ENCODE measurements at regions not wholly inside any gene's neighbourhood (a gene's known extent, or its start where the extent isn't known, plus 50 kb on each side); places are given as distances from the start of the nearest gene placed in this dataset.

DNA sequence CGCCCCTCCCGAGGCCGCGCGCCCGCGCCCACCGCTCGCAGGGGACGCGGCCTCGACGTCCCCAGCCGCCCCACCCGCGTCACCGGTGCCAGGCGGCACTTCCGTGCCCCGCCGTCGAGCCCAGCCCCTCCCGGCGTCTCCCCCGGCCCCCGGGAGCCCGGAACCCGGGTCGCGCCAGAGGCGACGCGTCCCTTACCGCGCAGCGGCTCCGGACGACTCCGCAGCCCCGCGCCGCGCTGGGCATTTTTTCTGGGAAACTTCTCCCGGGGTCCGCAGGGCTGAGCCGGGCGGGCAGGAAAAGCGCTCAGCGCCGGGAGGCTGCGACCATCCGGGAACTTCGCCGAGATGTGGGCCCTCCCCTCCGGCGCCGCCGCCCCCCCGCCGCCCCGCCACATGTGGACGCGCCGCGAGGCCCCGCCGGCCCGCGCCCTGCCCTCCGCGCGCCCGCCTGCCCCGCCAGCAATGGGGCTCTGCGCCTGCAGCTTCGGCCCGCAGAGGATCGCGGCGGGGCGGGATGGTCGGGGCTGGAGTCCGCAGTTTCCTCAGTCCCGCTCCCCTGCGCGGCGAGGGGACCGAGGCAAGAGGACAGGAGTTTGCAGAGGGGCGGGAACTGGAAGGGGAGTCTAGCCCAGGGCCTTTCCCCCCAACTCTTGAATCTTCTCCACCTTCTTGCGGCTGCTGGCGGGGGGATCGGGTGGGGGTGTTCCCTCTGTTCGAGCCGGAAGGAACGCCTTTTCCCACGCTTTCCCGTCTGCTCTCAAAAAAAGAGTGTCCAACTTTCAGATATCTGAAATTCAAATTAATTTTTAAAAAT is 81.5 kb downstream of the CHRNA1 start:
- Mint-ChIP-seq H3K4me3 (peak overlapping the region; percentile 95), H3K27me3 (ENCODE audit: low read depth in 2 of 2) (no peaks in the 10 kb centered on the region), H3K9me3 (no peaks in the 10 kb centered on the region), H3K27ac (peak overlapping the region; percentile 88), H3K36me3 (no peaks in the 10 kb centered on the region), H3K4me1 (peaks cover 25 to 40% of the 10 kb centered on the region in 2 donors)
- DNase-seq (peak; percentile 63 to 78), ATAC-seq (peak; percentile 78 to 84 (median 80))
- intact Hi-C loops (cut with micrococcal nuclease), result loop anchor here (1.0 to 5.0 kb wide), 3 partner anchors 48 to 104 kb away; no protein-coding TSS in a partner anchor
- H3K27ac ChIP-seq (ENCODE audit: low read length), result peak overlapping the region; percentile 40
- under 1% methylated on average over 97 of the region's 97 CpGs for WGBS (ENCODE audit: insufficient coverage)
- H3K27me3 ChIP-seq (ENCODE audit: control insufficient read depth, insufficient read depth, low read length), result no peaks in the 10 kb centered on the region
- TF ChIP-seq, protein P1, sequence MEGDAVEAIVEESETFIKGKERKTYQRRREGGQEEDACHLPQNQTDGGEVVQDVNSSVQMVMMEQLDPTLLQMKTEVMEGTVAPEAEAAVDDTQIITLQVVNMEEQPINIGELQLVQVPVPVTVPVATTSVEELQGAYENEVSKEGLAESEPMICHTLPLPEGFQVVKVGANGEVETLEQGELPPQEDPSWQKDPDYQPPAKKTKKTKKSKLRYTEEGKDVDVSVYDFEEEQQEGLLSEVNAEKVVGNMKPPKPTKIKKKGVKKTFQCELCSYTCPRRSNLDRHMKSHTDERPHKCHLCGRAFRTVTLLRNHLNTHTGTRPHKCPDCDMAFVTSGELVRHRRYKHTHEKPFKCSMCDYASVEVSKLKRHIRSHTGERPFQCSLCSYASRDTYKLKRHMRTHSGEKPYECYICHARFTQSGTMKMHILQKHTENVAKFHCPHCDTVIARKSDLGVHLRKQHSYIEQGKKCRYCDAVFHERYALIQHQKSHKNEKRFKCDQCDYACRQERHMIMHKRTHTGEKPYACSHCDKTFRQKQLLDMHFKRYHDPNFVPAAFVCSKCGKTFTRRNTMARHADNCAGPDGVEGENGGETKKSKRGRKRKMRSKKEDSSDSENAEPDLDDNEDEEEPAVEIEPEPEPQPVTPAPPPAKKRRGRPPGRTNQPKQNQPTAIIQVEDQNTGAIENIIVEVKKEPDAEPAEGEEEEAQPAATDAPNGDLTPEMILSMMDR (IDR thresholded peaks at IDR 0.05), result no peak
- no peaks in the 10 kb centered on the region for H3K36me3 ChIP-seq (ENCODE audit: control insufficient read depth, insufficient read depth, low read length)
- no peaks in the 10 kb centered on the region for H3K9me3 ChIP-seq (ENCODE audit: control insufficient read depth, insufficient read depth, low read length)
- peak overlapping the region; percentile 75 for H3K4me3 ChIP-seq (ENCODE audit: low read length)
- peaks cover 17% of the 10 kb centered on the region for H3K4me1 ChIP-seq (ENCODE audit: control insufficient read depth, insufficient read depth, low read length)

- peak; percentile 50 to 62 (median 55) for ATAC-seq
- under 1% methylated on average over 48 of the region's 52 CpGs for WGBS (ENCODE audit: insufficient coverage)
- Mint-ChIP-seq H3K9me3 (no peaks in the 10 kb centered on the region), H3K4me3 (peak overlapping the region; percentile 84), H3K4me1 (peaks cover 32 to 46% of the 10 kb centered on the region in 2 donors), H3K27me3 (ENCODE audit: low read depth in 2 of 2) (no peaks in the 10 kb centered on the region), H3K27ac (peak overlapping the region; percentile 37 to 39), H3K36me3 (no peaks in the 10 kb centered on the region)
- DNase-seq, result peak; percentile 31 to 60
- Histone ChIP-seq H3K4me3 (ENCODE audit: low read length) (peak overlapping the region; percentile 75), H3K4me1 (ENCODE audit: control insufficient read depth, insufficient read depth, low read length) (peaks cover 17% of the 10 kb centered on the region), H3K27me3 (ENCODE audit: control insufficient read depth, insufficient read depth, low read length) (no peaks in the 10 kb centered on the region), H3K27ac (ENCODE audit: low read length) (peak overlapping the region; percentile 50), H3K9me3 (ENCODE audit: control insufficient read depth, insufficient read depth, low read length) (no peaks in the 10 kb centered on the region), H3K36me3 (ENCODE audit: control insufficient read depth, insufficient read depth, low read length) (no peaks in the 10 kb centered on the region)
- TF ChIP-seq, protein P1 (IDR thresholded peaks at IDR 0.05), result no peak
- intact Hi-C loops (cut with micrococcal nuclease), result loop anchor here (1.0 to 5.0 kb wide), 3 partner anchors 47 to 104 kb away; no protein-coding TSS in a partner anchor
These were observed 82.2 kb downstream of the CHRNA1 start for GRCh38 chr2:174682007-174682577.

DNA sequence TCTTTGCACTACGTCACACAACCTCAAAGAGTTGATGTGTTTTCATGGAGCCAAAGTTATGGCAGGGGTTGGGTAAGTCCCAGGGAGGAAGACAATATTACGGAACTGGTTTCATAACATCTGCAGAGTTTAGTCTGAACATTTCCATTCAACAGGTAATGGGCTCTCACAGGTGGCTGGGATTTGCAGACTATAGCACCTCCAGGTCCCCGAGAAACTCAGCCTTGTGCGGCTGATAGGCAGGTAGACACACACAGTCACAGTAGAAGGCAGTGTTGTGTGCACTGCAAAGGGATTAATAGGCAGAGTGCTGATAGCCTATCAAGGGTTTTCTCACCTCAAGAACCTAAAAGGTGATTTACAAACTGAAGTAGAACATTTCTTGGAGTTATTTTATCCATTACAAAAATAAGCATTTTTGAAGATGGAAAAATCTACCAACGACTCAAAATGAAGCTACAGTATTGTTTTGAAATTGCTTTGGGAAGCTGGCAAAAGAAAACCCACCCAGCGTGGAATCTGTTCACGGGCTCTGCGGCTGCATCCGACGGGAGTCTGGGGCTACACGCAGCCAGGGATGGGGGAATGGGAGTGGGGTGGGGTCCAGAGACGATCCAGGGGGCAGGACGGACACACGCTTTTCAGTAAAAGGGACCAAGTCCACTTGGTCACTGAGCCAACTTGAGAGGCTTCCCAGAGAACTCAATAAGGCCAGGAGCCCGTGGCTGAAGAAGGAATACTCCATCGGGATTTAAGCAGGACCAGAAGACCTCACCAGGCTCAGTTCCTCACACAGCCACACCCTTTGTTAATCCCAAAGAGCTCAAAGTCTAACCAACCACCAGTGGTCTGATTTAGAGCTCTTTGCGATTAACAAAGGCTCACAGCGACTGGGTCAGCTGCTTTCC is 82.9 kb downstream of the CHRNA1 start:
- intact Hi-C loops (cut with micrococcal nuclease), result loop anchor here (1.0 to 5.0 kb wide), 3 partner anchors 47 to 103 kb away; no protein-coding TSS in a partner anchor
- Histone ChIP-seq H3K4me1 (ENCODE audit: control insufficient read depth, insufficient read depth, low read length) (peaks cover 17% of the 10 kb centered on the region), H3K36me3 (ENCODE audit: control insufficient read depth, insufficient read depth, low read length) (no peaks in the 10 kb centered on the region), H3K4me3 (ENCODE audit: low read length) (peak overlapping the region; percentile 75), H3K9me3 (ENCODE audit: control insufficient read depth, insufficient read depth, low read length) (no peaks in the 10 kb centered on the region), H3K27ac (ENCODE audit: low read length) (no peak overlapping the region), H3K27me3 (ENCODE audit: control insufficient read depth, insufficient read depth, low read length) (no peaks in the 10 kb centered on the region)
- Mint-ChIP-seq H3K27ac (peak overlapping the region; percentile 37 to 39), H3K9me3 (no peaks in the 10 kb centered on the region), H3K27me3 (ENCODE audit: low read depth in 2 of 2) (no peaks in the 10 kb centered on the region), H3K36me3 (no peaks in the 10 kb centered on the region), H3K4me1 (peaks cover 33 to 48% of the 10 kb centered on the region in 2 donors), H3K4me3 (peak overlapping the region; percentile 84)
- no peak for ATAC-seq
- TF ChIP-seq, protein P1 (IDR thresholded peaks at IDR 0.05), result no peak
- WGBS (ENCODE audit: insufficient coverage), result 71% methylated on average over 16 of the region's 18 CpGs
- peak in 1 of 2 donors; percentile 18 for DNase-seq
